ENCODE measurements at regions not wholly inside any gene's neighbourhood (a gene's known extent, or its start where the extent isn't known, plus 50 kb on each side); places are given as distances from the start of the nearest gene placed in this dataset.
"Not testable (repeated sequence)": the region's sequence is repeated elsewhere in the genome, so short reads cannot be mapped to it uniquely, and the experiment has no call there.

GRCh38 chr2:40579247-40579646, 127.4 kb upstream of the SLC8A1 start:
- no peak for DNase-seq (ENCODE audit: low read depth)

- DNase-seq (ENCODE audit: low read depth) = no peak
These were observed 132.5 kb upstream of the SLC8A1 start for GRCh38 chr2:40584432-40584831.

GRCh38 chr2:40591774-40592173, 139.9 kb upstream of the SLC8A1 start:
- DNase-seq (ENCODE audit: low read depth) = no peak

- no peak for DNase-seq (ENCODE audit: low read depth)
These were observed 140.3 kb upstream of the SLC8A1 start for GRCh38 chr2:40592218-40592617.

- no peak for DNase-seq (ENCODE audit: low read depth)
These were observed 155.0 kb upstream of the SLC8A1 start for GRCh38 chr2:40606862-40607261.

GRCh38 chr2:40611196-40611595, 159.3 kb upstream of the SLC8A1 start:
- no peak for DNase-seq (ENCODE audit: low read depth)

- DNase-seq (ENCODE audit: low read depth) = peak; percentile 91
These were observed 174.0 kb upstream of the SLC8A1 start for GRCh38 chr2:40625849-40626248.

GRCh38 chr2:40628556-40628955, 176.7 kb upstream of the SLC8A1 start:
- no peak for DNase-seq (ENCODE audit: low read depth)

GRCh38 chr2:40629768-40630434, 178.0 kb upstream of the SLC8A1 start:
- DNase-seq (ENCODE audit: low read depth) = no peak

GRCh38 chr2:40639320-40639719, 187.4 kb upstream of the SLC8A1 start:
- no peak for DNase-seq (ENCODE audit: low read depth)

GRCh38 chr2:40642237-40642636, 190.3 kb upstream of the SLC8A1 start:
- no peak for DNase-seq (ENCODE audit: low read depth)

GRCh38 chr2:40642726-40643125, 190.8 kb upstream of the SLC8A1 start:
- no peak for DNase-seq (ENCODE audit: low read depth)

GRCh38 chr2:40646642-40647041, 194.8 kb upstream of the SLC8A1 start:
- no peak for DNase-seq (ENCODE audit: low read depth)

GRCh38 chr2:40652155-40652554, 200.3 kb upstream of the SLC8A1 start:
- no peak for DNase-seq (ENCODE audit: low read depth)

- DNase-seq (ENCODE audit: low read depth) = peak; percentile 42
These were observed 201.9 kb upstream of the SLC8A1 start for GRCh38 chr2:40653829-40654228.

- DNase-seq (ENCODE audit: low read depth) = peak; percentile 2
These were observed 202.5 kb upstream of the SLC8A1 start for GRCh38 chr2:40654346-40654745.

- DNase-seq (ENCODE audit: low read depth) = peak; percentile 37
These were observed 207.1 kb upstream of the SLC8A1 start for GRCh38 chr2:40658941-40659340.

- DNase-seq (ENCODE audit: low read depth) = no peak
These were observed 213.8 kb upstream of the SLC8A1 start for GRCh38 chr2:40665493-40666232.

GRCh38 chr2:40666398-40666797, 214.5 kb upstream of the SLC8A1 start:
- DNase-seq (ENCODE audit: low read depth) = peak; percentile 2

GRCh38 chr2:40668425-40668824, 216.5 kb upstream of the SLC8A1 start:
- peak; percentile 44 for DNase-seq (ENCODE audit: low read depth)

- DNase-seq (ENCODE audit: low read depth) = not testable (repeated sequence)
These were observed 224.4 kb upstream of the SLC8A1 start for GRCh38 chr2:40676134-40676790.

- DNase-seq (ENCODE audit: low read depth) = no peak
These were observed 228.7 kb upstream of the SLC8A1 start for GRCh38 chr2:40680547-40680946.

GRCh38 chr2:40690036-40690435, 238.1 kb upstream of the SLC8A1 start:
- DNase-seq (ENCODE audit: low read depth) = peak; percentile 56

All from renal cortical epithelial cell (primary cell).